ENCODE measurements at regions not wholly inside any gene's neighbourhood (a gene's known extent, or its start where the extent isn't known, plus 50 kb on each side); places are given as distances from the start of the nearest gene placed in this dataset.

- TF ChIP-seq ZNF592 (IDR thresholded peaks at IDR 0.05) (no peak), BCL11A (IDR thresholded peaks at IDR 0.05; ENCODE audit: low read depth, low read length) (no peak), PAX5 (IDR thresholded peaks at IDR 0.05; ENCODE audit: borderline replicate concordance, low read depth, low read length) (no peak), PKNOX1 (IDR thresholded peaks at IDR 0.05) (no peak), NBN (IDR thresholded peaks at IDR 0.05) (no peak), CREM (IDR thresholded peaks at IDR 0.05; ENCODE audit: low read depth) (no peak), RFX5 (IDR thresholded peaks at IDR 0.05; ENCODE audit: low read depth, low read length) (no peak), SP1 (IDR thresholded peaks at IDR 0.05; ENCODE audit: low read depth, low read length) (no peak), BACH1 (IDR thresholded peaks at IDR 0.05; ENCODE audit: borderline replicate concordance) (no peak), PML (IDR thresholded peaks at IDR 0.05; ENCODE audit: low read length) (no peak), SREBF2 (IDR thresholded peaks at IDR 0.05; ENCODE audit: low read length) (no peak)
Observed at GRCh38 chr2:120906914-120907313, 171.2 kb downstream of the GLI2 start (continued).

DNA sequence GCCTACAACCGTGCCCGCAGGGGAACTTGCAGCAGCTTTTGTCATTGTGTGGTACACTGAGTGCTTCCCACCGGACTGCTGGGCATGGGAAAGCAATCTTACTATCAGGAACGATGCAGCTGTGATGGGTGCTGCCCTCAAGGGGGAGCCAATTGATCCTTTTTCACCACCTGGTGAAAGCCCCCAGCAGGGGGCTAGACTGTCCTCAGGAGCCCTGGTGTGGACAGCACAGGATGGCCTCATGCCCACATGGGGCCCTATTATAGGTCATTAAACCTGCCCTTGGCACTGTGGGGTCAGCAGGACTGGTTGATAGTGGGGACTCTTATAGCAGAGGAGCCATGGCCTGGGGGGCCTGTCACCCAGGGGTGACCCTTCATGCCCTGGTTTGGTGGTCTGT is 172.2 kb downstream of the GLI2 start:
- in situ Hi-C loops (cut with MboI) (no loop called here), intact Hi-C loops (cut with micrococcal nuclease; ENCODE audit: unreplicated experiment) (no loop called here)
- ChIA-PET RAD21 (ENCODE audit: unreplicated experiment) (no interaction called here), SMC1A (ENCODE audit: uncharacterized antibody, unreplicated experiment) (no interaction called here), CTCF (no interaction called here), POLR2A (no interaction called here)
- no peaks in the 10 kb centered on the region for H3K79me2 ChIP-seq (ENCODE audit: control insufficient read depth, insufficient read depth, low read length)
- H3K9me3 ChIP-seq (replicated peaks; ENCODE audit: control insufficient read depth, insufficient read depth, low read length), result no peaks in the 10 kb centered on the region
- DNase-seq (ENCODE audit: low read depth, low spot score), result no peak
- no peak overlapping the region for H3K27ac ChIP-seq (ENCODE audit: control insufficient read depth, insufficient read depth)
- H2AFZ ChIP-seq (ENCODE audit: control insufficient read depth, low read depth, low read length), result no peak overlapping the region
- no peak for TF ChIP-seq YY1 (IDR thresholded peaks at IDR 0.05; ENCODE audit: low read depth, low read length)
- TF ChIP-seq NR2F1 (conservative IDR thresholded peaks at IDR 0.05), result no peak
- TF ChIP-seq HDAC6 (IDR thresholded peaks at IDR 0.05; ENCODE audit: unreplicated experiment), result no peak
- no peak for TF ChIP-seq SMARCA5 (IDR thresholded peaks at IDR 0.05)
- no peak for TF ChIP-seq SIX5 (IDR thresholded peaks at IDR 0.05; ENCODE audit: low read depth, low read length, severe bottlenecking)
- no peaks in the 10 kb centered on the region for H3K4me1 ChIP-seq (ENCODE audit: control insufficient read depth, insufficient read depth, low read length)
- BruUV-seq (replicated peaks), result no TSS peak
- H3K4me2 ChIP-seq (ENCODE audit: control insufficient read depth, insufficient read depth), result no peak overlapping the region
- no peaks in the 10 kb centered on the region for H4K20me1 ChIP-seq (ENCODE audit: control insufficient read depth, insufficient read depth)
- no peaks in the 10 kb centered on the region for H3K36me3 ChIP-seq (ENCODE audit: control insufficient read depth in 2 of 2, insufficient read depth in 2 of 2, low read length in 1 of 2)
- H3K4me3 ChIP-seq, result no peak overlapping the region
- H3K27me3 ChIP-seq (replicated peaks in 1 of 2; ENCODE audit: control insufficient read depth in 2 of 2, insufficient read depth in 2 of 2, low read length in 1 of 2), result peaks cover 0 to 4% of the 10 kb centered on the region in 2 experiments; a peak in 3 of 4 replicates
- ATAC-seq, result no peak
- WGBS (ENCODE audit: insufficient coverage, insufficient replicate concordance, low lambda C conversion rate, missing lambda C conversion rate), result 22% methylated on average over 4 of the region's 4 CpGs
- FAIRE-seq, result no peak
- H3K9ac ChIP-seq (ENCODE audit: control insufficient read depth, insufficient read depth, low read length), result no peak overlapping the region
